Mucosa of gallbladder (tissue), 1 donor: ENCODE measurements at regions not wholly inside any gene's neighbourhood (a gene's known extent, or its start where the extent isn't known, plus 50 kb on each side); places are given as distances from the start of the nearest gene placed in this dataset.
"Not testable (repeated sequence)": the region's sequence is repeated elsewhere in the genome, so short reads cannot be mapped to it uniquely, and the experiment has no call there.

Source experiments
- DNase-seq: peaks from one replicate; pipeline ENCODE4 v3.0.0-alpha.2; 2020; ENCODE audit warnings: low spot score
- donor health status: DM: no; HTN: no; CAD: no.

- no peak for DNase-seq
Measured at GRCh38 chr6:113370508-113371502, 486.3 kb upstream of the MARCKS start.

- DNase-seq, result not testable (repeated sequence)
Measured at GRCh38 chr6:113375466-113375865, 481.7 kb upstream of the MARCKS start.

- DNase-seq, result no peak
Measured at GRCh38 chr6:113375950-113376846, 480.9 kb upstream of the MARCKS start.

- no peak for DNase-seq
Measured at GRCh38 chr6:113376847-113377165, 480.3 kb upstream of the MARCKS start.

- no peak for DNase-seq
Measured at GRCh38 chr6:113377362-113377942, 479.7 kb upstream of the MARCKS start.

- no peak for DNase-seq
Measured at GRCh38 chr6:113380591-113380990, 476.6 kb upstream of the MARCKS start.

GRCh38 chr6:113381232-113381631, 475.9 kb upstream of the MARCKS start:
- no peak for DNase-seq

- peak; percentile 43 for DNase-seq
Measured at GRCh38 chr6:113381959-113382358, 475.2 kb upstream of the MARCKS start.

- no peak for DNase-seq
Measured at GRCh38 chr6:113383701-113384100, 473.4 kb upstream of the MARCKS start.

- DNase-seq, result no peak
Measured at GRCh38 chr6:113385020-113385431, 472.1 kb upstream of the MARCKS start.

GRCh38 chr6:113388996-113389395, 468.1 kb upstream of the MARCKS start:
- no peak for DNase-seq

- DNase-seq, result no peak
Measured at GRCh38 chr6:113392551-113393055, 464.5 kb upstream of the MARCKS start.

GRCh38 chr6:113394216-113394615, 462.9 kb upstream of the MARCKS start:
- no peak for DNase-seq

- no peak for DNase-seq
Measured at GRCh38 chr6:113394729-113395128, 462.4 kb upstream of the MARCKS start.

GRCh38 chr6:113396730-113397129, 460.4 kb upstream of the MARCKS start:
- DNase-seq, result no peak

GRCh38 chr6:113397236-113397635, 459.9 kb upstream of the MARCKS start:
- DNase-seq, result no peak

GRCh38 chr6:113401231-113401630, 455.9 kb upstream of the MARCKS start:
- DNase-seq, result no peak

GRCh38 chr6:113402544-113402943, 454.6 kb upstream of the MARCKS start:
- DNase-seq, result no peak

GRCh38 chr6:113403966-113404595, 453.1 kb upstream of the MARCKS start:
- no peak for DNase-seq

GRCh38 chr6:113405326-113406047, 451.7 kb upstream of the MARCKS start:
- no peak for DNase-seq
